ENCODE measurements at regions not wholly inside any gene's neighbourhood (a gene's known extent, or its start where the extent isn't known, plus 50 kb on each side); places are given as distances from the start of the nearest gene placed in this dataset.

DNA sequence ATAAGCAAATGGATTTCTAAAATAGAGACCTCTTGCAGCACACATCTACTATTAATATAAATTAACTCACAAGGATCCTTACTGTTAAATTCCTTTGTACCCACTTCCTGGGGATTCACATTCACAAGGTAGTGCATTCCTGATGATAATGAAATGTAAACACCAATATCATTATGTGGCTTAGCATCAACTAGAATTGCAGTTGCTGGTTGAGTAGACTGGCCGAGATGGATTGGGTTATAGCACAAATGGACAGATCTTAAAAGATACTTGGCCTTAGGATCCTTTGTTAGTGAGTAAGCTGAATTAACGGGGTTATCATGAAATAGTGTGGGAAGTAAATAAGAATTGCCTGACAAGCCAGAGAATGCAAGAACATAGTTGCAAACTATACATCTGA is 369.1 kb downstream of the AEBP2 start (continued):
- TF ChIP-seq, protein P1, sequence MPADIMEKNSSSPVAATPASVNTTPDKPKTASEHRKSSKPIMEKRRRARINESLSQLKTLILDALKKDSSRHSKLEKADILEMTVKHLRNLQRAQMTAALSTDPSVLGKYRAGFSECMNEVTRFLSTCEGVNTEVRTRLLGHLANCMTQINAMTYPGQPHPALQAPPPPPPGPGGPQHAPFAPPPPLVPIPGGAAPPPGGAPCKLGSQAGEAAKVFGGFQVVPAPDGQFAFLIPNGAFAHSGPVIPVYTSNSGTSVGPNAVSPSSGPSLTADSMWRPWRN (IDR thresholded peaks at IDR 0.05; ENCODE audit: low read depth) = no peak
- TF ChIP-seq, protein P2, sequence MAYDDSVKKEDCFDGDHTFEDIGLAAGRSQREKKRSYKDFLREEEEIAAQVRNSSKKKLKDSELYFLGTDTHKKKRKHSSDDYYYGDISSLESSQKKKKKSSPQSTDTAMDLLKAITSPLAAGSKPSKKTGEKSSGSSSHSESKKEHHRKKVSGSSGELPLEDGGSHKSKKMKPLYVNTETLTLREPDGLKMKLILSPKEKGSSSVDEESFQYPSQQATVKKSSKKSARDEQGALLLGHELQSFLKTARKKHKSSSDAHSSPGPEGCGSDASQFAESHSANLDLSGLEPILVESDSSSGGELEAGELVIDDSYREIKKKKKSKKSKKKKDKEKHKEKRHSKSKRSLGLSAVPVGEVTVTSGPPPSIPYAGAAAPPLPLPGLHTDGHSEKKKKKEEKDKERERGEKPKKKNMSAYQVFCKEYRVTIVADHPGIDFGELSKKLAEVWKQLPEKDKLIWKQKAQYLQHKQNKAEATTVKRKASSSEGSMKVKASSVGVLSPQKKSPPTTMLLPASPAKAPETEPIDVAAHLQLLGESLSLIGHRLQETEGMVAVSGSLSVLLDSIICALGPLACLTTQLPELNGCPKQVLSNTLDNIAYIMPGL (CRISPR knock-in tag; IDR thresholded peaks at IDR 0.05) = no peak
- TF ChIP-seq NR3C1 (CRISPR knock-in tag; IDR thresholded peaks at IDR 0.05) = no peak
- TF ChIP-seq, protein P3, sequence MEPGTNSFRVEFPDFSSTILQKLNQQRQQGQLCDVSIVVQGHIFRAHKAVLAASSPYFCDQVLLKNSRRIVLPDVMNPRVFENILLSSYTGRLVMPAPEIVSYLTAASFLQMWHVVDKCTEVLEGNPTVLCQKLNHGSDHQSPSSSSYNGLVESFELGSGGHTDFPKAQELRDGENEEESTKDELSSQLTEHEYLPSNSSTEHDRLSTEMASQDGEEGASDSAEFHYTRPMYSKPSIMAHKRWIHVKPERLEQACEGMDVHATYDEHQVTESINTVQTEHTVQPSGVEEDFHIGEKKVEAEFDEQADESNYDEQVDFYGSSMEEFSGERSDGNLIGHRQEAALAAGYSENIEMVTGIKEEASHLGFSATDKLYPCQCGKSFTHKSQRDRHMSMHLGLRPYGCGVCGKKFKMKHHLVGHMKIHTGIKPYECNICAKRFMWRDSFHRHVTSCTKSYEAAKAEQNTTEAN (CRISPR knock-in tag; IDR thresholded peaks at IDR 0.05) = no peak
- TF ChIP-seq HIVEP1 (CRISPR knock-in tag; IDR thresholded peaks at IDR 0.05) = no peak
- TF ChIP-seq, protein P4, sequence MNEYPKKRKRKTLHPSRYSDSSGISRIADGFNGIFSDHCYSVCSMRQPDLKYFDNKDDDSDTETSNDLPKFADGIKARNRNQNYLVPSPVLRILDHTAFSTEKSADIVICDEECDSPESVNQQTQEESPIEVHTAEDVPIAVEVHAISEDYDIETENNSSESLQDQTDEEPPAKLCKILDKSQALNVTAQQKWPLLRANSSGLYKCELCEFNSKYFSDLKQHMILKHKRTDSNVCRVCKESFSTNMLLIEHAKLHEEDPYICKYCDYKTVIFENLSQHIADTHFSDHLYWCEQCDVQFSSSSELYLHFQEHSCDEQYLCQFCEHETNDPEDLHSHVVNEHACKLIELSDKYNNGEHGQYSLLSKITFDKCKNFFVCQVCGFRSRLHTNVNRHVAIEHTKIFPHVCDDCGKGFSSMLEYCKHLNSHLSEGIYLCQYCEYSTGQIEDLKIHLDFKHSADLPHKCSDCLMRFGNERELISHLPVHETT (CRISPR knock-in tag; conservative IDR thresholded peaks at IDR 0.05 in 1 of 2, IDR thresholded peaks at IDR 0.05 in 1 of 2) = no peak

Data from K562 (cell line).